Fibroblast of lung (primary cell): ENCODE measurements at regions not wholly inside any gene's neighbourhood (a gene's known extent, or its start where the extent isn't known, plus 50 kb on each side); places are given as distances from the start of the nearest gene placed in this dataset.

Source experiments
- DNase-seq, 2 donors: peaks; one replicate each; pipeline versions ENCODE4 v3.0.0 to v3.0.0-alpha.2; 2010; ENCODE audit warnings: low read depth in 2 of 2
- H2AFZ ChIP-seq: 2 replicates; pipeline ENCODE4 v1.5.1; 2012; ENCODE audit warnings: low read length, control low read depth, inconsistent platforms
- H3K27ac ChIP-seq: 2 replicates; pipeline ENCODE4 v1.5.1; 2011; ENCODE audit warnings: low read length, control low read depth; ENCODE audit not compliant: insufficient read depth
- H3K27me3 ChIP-seq: 2 replicates; pipeline ENCODE4 v1.5.1; 2011; ENCODE audit warnings: mild to moderate bottlenecking, low read length; ENCODE audit not compliant: control insufficient read depth, insufficient read depth
- H3K36me3 ChIP-seq: 2 replicates; pipeline ENCODE4 v1.5.1; 2011; ENCODE audit warnings: low read length; ENCODE audit not compliant: control insufficient read depth, insufficient read depth
- H3K4me1 ChIP-seq: 2 replicates; pipeline ENCODE4 v1.5.1; 2011; ENCODE audit warnings: low read length; ENCODE audit not compliant: control insufficient read depth, insufficient read depth; ENCODE audit errors: extremely low read depth
- H3K4me2 ChIP-seq: 2 replicates; pipeline ENCODE4 v1.5.1; 2011; ENCODE audit warnings: low read length, control low read depth; ENCODE audit not compliant: insufficient read depth; ENCODE audit errors: extremely low read depth
- H3K4me3 ChIP-seq, 4 experiments: fragments of 200-600 bp in 1 of 4; sonication (generic) in 1 of 4; replicated peaks in 1 of 4; 2 replicates each; pipeline ENCODE4 v1.5.1; 2011 to 2016; ENCODE audit warnings: low read length in 4 of 4, low read depth in 3 of 4, mild to moderate bottlenecking in 3 of 4, control low read depth in 2 of 4, inconsistent platforms in 1 of 4, mixed read lengths in 1 of 4; ENCODE audit not compliant: insufficient read depth in 1 of 4; ENCODE audit errors: control extremely low read depth in 1 of 4
- H3K79me2 ChIP-seq: 2 replicates; pipeline ENCODE4 v1.5.1; 2012; ENCODE audit warnings: mild to moderate bottlenecking, low read length, inconsistent platforms; ENCODE audit not compliant: control insufficient read depth, insufficient read depth
- H3K9ac ChIP-seq: 2 replicates; pipeline ENCODE4 v1.5.1; 2011; ENCODE audit warnings: mild to moderate bottlenecking, low read length, control low read depth; ENCODE audit not compliant: insufficient read depth
- H3K9me3 ChIP-seq: 2 replicates; pipeline ENCODE4 v1.5.1; 2012; ENCODE audit warnings: low read depth, low read length; ENCODE audit not compliant: control insufficient read depth, insufficient read depth
- H4K20me1 ChIP-seq: 2 replicates; pipeline ENCODE4 v1.5.1; 2011; ENCODE audit warnings: low read length; ENCODE audit not compliant: control insufficient read depth, insufficient read depth; ENCODE audit errors: extremely low read depth
- CTCF ChIP-seq, 2 donors: IDR thresholded peaks in 1 of 2; conservative IDR thresholded peaks in 1 of 2; 1 replicate in 1 of 2; 2 replicates in 1 of 2; pipeline ENCODE4 v1.5.1; 2011 to 2012; ENCODE audit warnings: low read length in 2 of 2, control low read depth in 1 of 2, inconsistent platforms in 1 of 2, low read depth in 1 of 2, mild to moderate bottlenecking in 1 of 2
- EZH2 ChIP-seq: IDR thresholded peaks from 2 replicates; pipeline ENCODE4 v1.5.1; 2012; ENCODE audit warnings: low read length, control low read depth, mild to moderate bottlenecking; ENCODE audit errors: missing control alignments

- no peaks in the 10 kb centered on the region for H3K27me3 ChIP-seq
- no peak overlapping the region for H3K4me2 ChIP-seq
- no peaks in the 10 kb centered on the region for H3K36me3 ChIP-seq
- no peak for TF ChIP-seq EZH2
- TF ChIP-seq CTCF (conservative IDR thresholded peaks at IDR 0.05 in 1 of 2, IDR thresholded peaks at IDR 0.05 in 1 of 2; ENCODE audit: low read depth in 1 of 2, low read length in 2 of 2) = no peak
- H2AFZ ChIP-seq = no peak overlapping the region
- H3K4me3 ChIP-seq = no peak overlapping the region
- H3K79me2 ChIP-seq = no peaks in the 10 kb centered on the region
- H3K4me1 ChIP-seq = no peaks in the 10 kb centered on the region
- H3K9me3 ChIP-seq = no peaks in the 10 kb centered on the region
- peak in 1 of 2 donors; percentile 2 for DNase-seq
- H4K20me1 ChIP-seq = no peaks in the 10 kb centered on the region
- no peak overlapping the region for H3K9ac ChIP-seq
- H3K27ac ChIP-seq = no peak overlapping the region
These were observed 477.7 kb upstream of the C9orf72 start for GRCh38 chr9:28050941-28051340.

- Histone ChIP-seq H3K4me2 (no peak overlapping the region), H3K4me3 (no peak overlapping the region), H3K27me3 (no peaks in the 10 kb centered on the region), H3K4me1 (no peaks in the 10 kb centered on the region), H3K27ac (no peak overlapping the region), H2AFZ (no peak overlapping the region), H3K9me3 (no peaks in the 10 kb centered on the region), H3K36me3 (no peaks in the 10 kb centered on the region), H3K79me2 (no peaks in the 10 kb centered on the region), H3K9ac (no peak overlapping the region), H4K20me1 (no peaks in the 10 kb centered on the region)
- DNase-seq = peak in 1 of 2 donors; percentile 33
- TF ChIP-seq EZH2 (no peak), CTCF (conservative IDR thresholded peaks at IDR 0.05 in 1 of 2, IDR thresholded peaks at IDR 0.05 in 1 of 2; ENCODE audit: low read depth in 1 of 2, low read length in 2 of 2) (no peak)
These were observed 478.6 kb upstream of the C9orf72 start for GRCh38 chr9:28051559-28052503.

GRCh38 chr9:28053096-28053777, 480.0 kb upstream of the C9orf72 start:
- DNase-seq = no peak
- H3K27me3 ChIP-seq = no peaks in the 10 kb centered on the region
- H3K4me3 ChIP-seq = no peak overlapping the region
- no peaks in the 10 kb centered on the region for H3K79me2 ChIP-seq
- H3K27ac ChIP-seq = no peak overlapping the region
- H3K9me3 ChIP-seq = no peaks in the 10 kb centered on the region
- H3K36me3 ChIP-seq = no peaks in the 10 kb centered on the region
- no peak overlapping the region for H3K9ac ChIP-seq
- no peak overlapping the region for H3K4me2 ChIP-seq
- no peaks in the 10 kb centered on the region for H3K4me1 ChIP-seq
- no peaks in the 10 kb centered on the region for H4K20me1 ChIP-seq
- TF ChIP-seq CTCF (conservative IDR thresholded peaks at IDR 0.05 in 1 of 2, IDR thresholded peaks at IDR 0.05 in 1 of 2; ENCODE audit: low read depth in 1 of 2, low read length in 2 of 2) (no peak), EZH2 (no peak)
- H2AFZ ChIP-seq = no peak overlapping the region
